Gastrocnemius medialis (tissue), 4 donors: ENCODE measurements at regions not wholly inside any gene's neighbourhood (a gene's known extent, or its start where the extent isn't known, plus 50 kb on each side); places are given as distances from the start of the nearest gene placed in this dataset.
A peak's percentile ranks its signal among the peaks of the same experiment; 100 is the strongest.

ENCODE experiments used
- CTCF ChIP-seq, 5 experiments: fragments of 450-650 bp in 3 of 5; fragments of 200-600 bp in 2 of 5; sonication (generic) in 2 of 5; IDR thresholded peaks in 4 of 5; conservative IDR thresholded peaks in 1 of 5; 1 replicate in 4 of 5; 2 replicates in 1 of 5; pipeline ENCODE4 v1.5.1; 2016 to 2019; ENCODE audit warnings: antibody characterized with exemption in 5 of 5, mild to moderate bottlenecking in 3 of 5, moderate library complexity in 3 of 5
- POLR2A ChIP-seq, 2 donors: fragments of 450-650 bp; IDR thresholded peaks; one replicate each; pipeline ENCODE4 v1.6.1; 2017; ENCODE audit warnings: antibody characterized with exemption in 2 of 2, mild to moderate bottlenecking in 2 of 2, moderate library complexity in 2 of 2

GRCh38 chr2:237234268-237234667, 148.6 kb downstream of the COPS8 start:
- no peak for TF ChIP-seq CTCF (IDR thresholded peaks at IDR 0.05 in 4 of 5, conservative IDR thresholded peaks at IDR 0.05 in 1 of 5)
- TF ChIP-seq POLR2A (IDR thresholded peaks at IDR 0.05): peak in 1 of 2 donors; percentile 43
